NCI-H1105 (cell line): ENCODE measurements at regions not wholly inside any gene's neighbourhood (a gene's known extent, or its start where the extent isn't known, plus 50 kb on each side); places are given as distances from the start of the nearest gene placed in this dataset.
"Not testable (repeated sequence)": the region's sequence is repeated elsewhere in the genome, so short reads cannot be mapped to it uniquely, and the experiment has no call there.

Experiments
- DNase-seq: peaks from one replicate; lab custom pipeline; 2025; lab: John Stamatoyannopoulos, UW

DNA sequence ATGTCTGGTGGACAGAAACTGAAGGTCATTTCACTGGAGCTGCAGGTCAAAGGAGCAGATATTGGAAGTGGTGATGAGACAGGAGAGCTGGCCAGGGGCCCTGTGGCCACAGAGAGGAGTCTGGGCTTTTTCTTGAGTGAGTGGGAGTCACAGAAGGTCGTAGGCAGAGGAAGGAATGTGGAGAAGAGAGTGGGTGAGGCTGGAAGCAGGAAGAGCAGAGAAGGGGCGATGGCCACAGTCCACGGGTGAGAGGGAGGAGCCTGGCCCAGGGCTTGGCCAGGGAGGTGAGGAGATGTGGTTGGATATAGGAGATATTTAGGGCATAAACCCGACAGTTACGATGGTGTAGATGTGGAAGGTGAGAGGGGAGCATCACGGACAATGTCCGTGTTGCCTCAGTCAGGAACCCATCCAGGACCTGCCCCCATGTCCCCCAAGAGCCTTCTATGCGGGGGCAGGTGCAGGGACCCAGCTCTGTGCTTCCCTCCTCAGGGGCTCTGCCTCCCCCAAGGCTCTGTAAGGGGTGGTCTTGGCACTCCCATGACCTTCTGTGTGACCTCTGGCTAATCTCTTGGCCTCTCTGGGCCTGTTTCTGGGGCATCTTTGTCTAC is 150.5 kb upstream of the PTPN1 start:
- DNase-seq: no peak

DNA sequence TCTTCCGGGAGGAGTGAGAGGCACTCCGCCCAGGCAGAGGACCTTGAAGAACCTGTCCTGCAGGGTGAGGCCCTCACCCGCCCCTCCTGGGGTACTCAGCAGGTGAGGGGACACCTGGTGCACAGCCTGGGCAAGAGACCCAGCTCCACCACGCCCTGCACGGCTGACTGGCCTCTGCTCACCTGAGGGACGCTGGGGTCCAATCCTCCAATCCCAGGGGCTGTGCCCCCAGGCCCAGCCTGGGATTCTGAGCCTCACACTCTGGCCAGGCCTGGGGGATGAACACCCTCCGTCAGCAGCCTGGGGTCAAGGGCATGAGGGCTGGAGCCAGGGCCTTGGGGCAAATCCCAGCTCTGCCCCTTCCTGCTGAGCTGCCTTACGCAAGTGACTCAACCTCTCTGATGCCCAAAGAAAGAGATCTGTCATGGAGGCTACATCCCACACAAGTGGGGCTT is 149.9 kb upstream of the PTPN1 start:
- DNase-seq: no peak

DNA sequence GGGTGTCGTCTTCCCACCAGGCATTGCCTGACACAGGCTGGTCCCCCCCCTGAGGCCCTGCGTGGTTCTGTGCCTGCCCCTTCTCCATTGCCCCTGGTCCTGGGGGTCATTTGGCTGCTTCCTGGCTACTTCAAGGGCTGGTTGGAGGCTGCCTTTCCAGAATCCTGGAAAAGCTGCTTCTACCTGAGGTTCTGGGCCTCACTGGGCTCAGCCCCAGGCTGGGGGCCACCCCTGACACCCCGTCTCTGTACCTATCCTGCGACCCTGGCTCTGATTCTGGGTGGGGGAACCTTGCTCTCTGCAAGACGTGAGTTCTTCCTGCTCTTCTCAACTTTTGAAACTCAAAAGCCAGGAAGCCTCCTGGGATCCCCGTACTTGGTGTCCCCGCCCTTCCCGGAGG is 149.3 kb upstream of the PTPN1 start:
- DNase-seq: no peak

DNA sequence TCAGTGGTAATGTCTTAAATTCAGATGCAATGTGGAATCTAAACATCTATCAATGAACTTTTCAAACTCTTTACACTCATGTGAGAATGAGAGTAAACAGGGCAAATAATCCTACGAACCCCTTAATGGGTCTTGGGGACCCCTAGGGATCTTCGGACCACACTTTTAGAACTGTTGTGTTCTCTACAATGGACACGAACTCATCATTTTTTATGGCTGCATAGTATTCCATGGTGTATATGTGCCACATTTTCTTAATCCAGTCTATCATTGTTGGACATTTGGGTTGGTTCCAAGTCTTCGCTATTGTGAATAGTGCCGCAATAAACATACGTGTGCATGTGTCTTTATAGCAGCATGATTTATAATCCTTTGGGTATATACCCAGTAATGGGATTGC is 148.0 kb upstream of the PTPN1 start:
- not testable (repeated sequence) for DNase-seq

DNA sequence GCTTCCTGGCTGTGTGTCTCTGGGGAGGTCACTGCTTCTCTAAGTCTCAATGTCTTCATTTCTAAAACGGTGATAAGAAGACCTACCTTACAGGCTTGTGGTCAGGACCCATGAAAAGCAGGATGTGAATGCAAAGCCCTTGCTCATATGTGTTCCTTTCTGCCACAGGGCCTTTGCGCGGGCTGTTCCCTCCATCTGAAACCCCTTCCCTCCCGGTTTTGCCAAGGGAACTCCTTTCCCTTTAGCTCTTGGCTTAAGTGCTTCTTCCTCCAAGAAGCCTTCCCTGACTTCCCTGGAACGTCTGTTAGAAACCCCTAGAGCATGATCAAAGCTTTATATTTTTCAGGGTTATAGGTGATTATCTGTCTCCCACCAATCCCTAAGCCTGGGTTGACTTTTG is 147.2 kb upstream of the PTPN1 start:
- no peak for DNase-seq

DNA sequence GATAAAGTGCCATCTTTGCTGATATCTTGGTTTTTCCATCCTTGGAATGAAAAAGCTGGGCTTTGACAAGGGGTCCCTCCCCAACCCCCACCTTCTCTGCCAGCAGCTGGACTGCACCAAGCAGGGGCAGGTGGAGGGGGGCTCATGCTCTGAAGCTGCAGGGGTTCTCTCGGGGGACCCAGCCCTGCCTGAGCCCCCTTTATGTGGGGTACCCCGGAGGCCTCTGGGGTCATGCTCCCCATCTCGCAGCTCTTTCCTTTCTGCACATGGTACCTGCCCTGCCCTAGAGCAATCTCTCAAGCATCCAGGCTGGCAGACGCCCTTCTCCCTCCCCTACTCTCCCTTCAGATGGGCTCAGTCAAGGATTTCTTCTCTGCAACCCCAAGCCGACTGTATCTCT is 146.7 kb upstream of the PTPN1 start:
- no peak for DNase-seq

DNA sequence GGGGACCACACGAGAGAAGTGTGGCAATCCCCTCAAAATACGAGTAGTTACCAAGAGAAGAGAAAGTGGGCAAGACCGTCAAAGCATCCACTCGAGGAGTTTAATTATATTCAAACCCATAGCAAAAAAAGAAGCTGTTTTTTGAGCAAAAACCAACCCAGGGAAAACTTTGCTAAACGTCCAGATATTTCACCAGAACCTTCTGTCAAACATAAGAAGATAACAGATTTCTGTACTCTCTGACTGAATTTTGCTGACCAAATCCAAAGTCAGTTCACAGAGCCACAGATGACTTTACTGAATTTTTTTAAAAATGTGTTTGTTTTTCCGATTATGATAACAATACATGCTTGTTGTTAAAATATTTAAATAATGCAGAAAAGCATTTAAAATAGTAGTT is 145.6 kb upstream of the PTPN1 start:
- DNase-seq: no peak

DNA sequence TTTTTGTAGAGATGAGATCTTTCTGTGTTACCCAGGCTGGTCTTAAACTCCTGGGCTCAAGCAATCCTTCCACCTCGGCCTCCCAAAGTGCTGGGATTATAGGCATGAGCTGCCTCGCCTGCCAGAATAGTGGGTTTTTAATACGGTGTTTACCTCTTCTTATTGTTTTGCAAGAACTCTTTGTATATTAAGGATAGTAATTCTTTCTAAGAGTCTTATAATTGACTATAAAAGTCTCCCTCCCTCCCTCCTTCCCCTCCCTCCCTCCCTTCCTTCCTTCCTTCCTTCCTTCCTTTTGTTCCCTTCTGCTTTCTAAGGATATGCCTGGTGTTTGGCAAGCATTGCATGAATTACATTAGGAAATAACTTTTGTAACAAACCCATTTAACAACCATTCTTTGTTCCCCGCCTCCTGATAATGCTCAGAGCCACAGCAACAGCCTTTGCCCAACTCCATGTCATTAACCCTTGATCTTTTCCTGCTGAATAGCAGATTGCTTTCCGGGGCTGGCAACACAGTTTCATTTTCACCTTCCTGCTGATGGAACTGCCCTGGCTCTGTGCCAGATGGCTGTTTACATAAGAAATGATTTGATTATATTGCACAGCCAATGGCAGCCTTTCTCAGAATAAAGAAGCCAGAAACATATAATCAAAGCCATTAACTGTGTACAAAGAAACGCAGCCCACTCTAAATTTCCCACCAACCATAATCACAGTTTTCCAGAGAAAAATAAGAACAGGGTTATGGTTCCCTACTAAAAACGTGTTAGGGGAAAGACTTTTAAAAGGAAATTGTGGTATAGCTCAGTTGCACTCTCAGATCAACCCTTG is 143.7 kb upstream of the PTPN1 start:
- peak; percentile 97 for DNase-seq

DNA sequence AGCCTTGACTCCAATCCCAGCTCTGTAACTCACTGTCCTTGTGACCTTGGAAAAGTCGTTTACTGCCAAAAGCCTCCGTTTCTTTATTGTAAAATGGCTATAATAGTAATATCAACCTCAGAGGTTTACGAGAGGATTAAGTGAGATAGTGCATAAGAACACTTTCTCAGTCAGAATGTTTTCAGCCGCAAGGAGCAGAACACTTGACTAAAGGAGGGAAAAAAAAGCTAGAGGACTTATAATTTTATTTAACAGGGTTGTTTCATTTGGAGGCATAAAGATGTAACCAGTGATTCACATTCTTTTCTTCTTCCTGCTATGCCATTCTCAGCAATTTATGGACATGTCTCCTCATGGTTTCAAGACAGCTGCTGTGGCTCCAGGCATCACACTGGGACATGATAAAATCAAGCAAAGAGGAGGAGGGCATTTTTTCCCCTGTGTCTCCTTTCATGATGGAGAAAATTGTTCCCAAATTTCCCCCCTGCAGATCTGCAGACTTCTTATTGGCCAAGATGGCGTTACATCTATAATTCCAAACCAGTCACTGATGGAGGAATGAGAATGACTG is 143.0 kb upstream of the PTPN1 start:
- no peak for DNase-seq

DNA sequence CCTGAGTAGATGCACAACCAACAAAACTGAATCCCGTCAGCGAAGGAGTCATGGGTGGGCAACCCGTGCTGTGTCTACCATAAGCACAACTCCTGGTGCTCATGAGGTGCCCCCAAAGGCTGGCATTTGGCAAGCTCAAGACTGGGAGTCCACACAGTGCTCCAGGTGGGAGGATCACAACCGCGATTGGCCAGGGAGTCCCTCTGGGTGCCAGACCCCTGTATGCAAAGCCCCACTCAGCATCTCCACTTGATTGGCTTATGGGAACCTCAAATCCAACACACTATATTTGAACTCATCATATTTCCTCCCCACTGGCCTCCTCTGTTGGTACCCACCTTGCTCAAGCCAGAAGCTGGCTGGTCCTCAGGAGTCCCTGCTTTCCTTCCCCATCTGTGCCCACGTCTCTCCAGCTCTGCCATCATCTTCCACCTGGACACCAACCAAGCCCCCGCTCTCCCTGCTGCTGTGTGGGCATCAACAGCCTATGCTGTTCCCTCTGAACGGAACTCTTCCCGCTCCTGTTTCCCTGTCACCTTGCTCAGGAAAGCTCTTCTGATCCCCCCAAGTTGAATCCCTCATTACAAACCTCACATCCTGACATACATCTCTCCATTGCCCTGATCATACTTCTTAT is 142.3 kb upstream of the PTPN1 start:
- no peak for DNase-seq

DNA sequence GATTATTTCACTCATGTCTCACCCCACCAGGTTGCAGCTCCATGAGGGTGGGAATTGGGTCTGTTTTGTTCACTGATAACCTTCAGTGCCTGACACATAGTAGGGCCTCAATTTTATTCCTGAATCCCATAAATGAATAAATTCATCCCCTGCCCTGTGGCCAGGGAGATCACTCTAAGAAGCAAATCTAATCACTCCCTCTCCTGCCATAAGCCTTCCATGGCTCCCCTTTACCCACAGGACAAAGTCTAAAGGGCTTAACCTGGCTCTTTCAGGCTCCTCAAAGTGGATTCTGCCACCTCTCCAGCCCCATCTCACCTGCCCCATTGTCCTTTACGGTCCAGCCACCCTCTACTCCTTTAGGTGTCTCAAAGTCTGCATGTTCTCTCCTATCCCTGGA is 141.8 kb upstream of the PTPN1 start:
- DNase-seq: no peak

DNA sequence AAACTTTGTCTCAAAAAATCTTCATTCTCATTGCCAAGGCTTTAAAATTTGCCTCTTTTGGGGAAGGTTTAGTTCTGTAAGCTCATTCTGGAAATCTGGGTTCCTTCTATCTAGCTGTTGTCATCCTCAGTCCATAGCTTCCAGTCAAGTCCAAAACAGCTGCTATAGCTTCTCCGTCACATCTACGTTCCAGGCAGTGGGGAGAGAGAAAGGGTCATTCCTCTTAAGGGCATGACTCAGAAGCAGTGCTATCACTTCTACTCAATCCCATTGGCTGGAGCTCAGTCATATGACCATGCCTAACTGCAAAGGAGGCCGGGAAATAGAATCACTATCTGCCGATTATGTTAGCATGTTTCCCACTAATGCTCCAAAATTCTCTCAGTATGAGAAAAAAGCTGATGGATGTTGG is 141.4 kb upstream of the PTPN1 start:
- no peak for DNase-seq

DNA sequence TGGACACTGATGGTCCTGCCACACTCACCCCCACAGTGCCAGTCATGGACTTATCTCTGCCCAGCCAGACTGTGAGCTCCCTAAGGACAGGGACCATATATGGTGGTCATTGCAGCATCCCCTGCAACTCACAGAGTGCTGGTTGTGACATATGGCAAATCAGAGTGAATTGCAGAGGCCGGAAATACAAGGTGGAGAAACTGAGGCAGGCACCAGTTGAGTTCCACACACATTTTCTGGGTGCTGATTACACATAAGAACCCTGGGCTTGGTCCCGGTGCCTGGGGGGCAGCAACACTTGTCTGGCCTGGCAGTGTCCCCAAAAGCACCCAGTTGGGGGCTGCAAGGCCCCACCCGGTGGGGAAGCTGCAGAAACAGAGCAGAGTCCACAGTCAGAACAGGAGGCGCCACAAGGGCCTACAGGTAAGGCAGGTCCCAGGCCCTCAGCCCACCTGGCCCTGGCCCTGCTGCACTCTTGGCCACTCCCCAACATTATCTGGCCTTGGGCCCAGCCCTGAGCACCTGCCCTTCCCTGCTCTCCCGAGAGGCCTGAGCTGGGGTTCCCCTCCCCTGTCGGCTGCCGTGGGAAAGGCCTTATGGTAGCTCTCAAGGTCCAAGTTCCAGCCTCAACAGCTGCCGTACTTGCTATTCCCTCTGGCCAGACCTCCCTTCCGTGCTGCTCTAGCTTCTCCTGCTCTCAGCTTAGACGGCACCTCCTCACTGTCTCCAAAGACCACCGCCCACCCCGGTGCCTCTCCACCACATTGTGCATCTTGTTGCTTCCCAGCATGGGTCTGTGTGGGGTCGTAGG is 140.8 kb upstream of the PTPN1 start:
- DNase-seq: peak; percentile 93

DNA sequence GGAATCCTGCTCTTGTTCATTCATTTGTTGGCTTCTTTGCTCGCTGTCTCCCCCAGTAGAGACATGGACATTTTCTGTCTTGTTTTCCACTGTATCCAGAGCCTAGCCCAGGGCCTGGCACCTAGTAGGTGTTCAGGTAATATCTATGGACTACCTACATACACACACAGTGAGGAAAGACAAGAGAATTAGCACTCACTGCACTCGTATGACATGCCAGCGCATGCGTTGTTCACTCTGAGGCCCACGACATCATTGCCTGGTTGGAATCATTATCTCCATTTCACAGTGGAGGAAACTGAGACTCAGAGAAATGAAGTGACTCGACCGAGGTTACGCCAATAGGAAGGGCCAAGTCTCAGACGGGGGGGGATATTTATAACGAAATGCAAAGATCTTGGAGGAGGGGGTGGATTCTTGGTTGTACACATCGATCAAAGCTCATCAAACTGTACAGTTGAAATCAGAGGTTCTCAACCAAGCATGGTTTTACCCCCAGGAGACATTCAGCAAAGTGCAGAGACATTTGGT is 140.1 kb upstream of the PTPN1 start:
- no peak for DNase-seq

DNA sequence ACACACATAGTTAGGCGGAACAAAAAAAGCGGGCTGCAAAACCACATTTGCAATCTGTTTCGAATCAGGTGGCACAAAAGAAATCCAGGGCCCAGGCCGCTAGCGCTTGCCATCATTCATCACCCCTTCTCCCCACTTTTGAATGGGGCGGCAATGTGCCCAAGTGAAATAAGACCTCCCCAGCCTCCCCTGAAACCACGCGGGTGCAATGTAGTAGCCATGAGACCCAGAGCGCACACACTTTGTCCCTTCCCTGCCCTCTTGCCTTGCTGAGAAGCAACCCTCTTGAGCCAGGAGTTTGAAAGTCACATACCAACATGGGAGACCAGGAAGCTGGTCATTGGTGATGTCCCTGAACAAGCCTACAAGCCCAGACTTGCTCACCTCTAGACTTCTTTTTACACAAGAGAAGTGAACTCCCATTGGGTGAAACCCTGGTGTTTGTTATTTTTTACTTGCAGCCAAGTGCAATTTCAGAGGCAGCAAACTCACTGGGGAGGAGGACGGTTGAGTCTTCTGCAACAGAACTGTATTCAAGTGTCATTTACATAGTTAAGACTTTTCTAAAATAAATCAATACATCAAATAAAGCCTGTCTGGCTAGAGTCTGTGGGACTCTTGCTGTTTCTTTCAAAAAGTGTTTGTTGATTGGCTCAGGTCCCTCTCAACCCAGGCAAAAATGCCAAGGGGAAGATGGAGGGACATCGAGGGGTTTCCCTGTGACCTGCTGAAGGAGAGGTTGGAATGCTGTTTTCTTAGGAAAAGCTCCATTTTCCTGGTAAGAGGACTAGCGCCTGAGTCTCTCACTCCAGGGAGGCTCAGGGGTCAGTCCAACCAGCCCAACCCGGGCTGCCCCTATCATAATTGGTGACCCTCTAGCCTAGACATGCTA is 138.1 kb upstream of the PTPN1 start:
- DNase-seq: peak; percentile 23

DNA sequence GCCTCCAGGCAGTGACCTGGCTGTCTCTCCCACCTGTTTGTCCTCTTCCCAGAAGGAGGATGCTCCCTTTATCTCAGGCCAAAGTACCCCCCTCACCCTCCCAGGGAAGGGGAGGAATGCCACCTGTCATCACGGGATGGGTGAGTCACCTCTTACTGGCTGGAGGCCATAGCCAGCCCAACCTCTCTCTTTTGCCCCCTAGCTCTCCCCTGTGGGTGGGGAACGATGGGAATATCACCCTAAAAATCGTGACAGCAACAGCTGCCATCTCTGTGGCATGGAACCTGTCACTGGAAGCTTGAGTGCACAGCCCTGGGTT is 137.5 kb upstream of the PTPN1 start:
- DNase-seq: no peak

DNA sequence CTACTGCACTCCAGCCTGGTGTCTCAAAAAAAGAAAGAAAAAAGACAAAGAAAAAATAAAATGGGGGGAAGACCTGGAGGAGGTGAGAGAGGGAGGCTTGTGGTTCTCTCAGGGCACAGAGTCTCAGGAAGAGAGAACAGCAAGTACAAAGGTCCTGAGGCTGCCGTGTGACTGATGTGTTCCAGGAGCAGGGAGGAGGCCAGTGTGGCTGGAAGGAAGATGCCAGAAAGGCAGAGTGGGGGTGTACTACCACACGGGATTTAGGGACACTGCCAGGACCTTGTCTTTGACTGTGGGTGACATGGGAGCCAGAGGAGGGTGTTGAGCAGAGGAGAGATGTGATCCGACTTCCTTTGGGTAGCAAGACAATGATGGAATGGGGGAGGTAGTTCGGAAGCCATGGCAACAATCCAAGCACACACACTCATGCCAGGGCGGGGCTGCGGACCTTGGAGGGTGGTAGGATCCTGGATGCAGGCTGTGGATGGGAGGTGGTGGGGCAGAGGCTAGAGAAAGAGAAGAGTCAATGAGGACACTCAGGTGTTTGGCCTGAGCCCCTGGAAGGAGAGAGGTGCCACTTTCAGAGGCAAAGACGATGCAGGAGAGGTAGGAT is 136.4 kb upstream of the PTPN1 start:
- no peak for DNase-seq

DNA sequence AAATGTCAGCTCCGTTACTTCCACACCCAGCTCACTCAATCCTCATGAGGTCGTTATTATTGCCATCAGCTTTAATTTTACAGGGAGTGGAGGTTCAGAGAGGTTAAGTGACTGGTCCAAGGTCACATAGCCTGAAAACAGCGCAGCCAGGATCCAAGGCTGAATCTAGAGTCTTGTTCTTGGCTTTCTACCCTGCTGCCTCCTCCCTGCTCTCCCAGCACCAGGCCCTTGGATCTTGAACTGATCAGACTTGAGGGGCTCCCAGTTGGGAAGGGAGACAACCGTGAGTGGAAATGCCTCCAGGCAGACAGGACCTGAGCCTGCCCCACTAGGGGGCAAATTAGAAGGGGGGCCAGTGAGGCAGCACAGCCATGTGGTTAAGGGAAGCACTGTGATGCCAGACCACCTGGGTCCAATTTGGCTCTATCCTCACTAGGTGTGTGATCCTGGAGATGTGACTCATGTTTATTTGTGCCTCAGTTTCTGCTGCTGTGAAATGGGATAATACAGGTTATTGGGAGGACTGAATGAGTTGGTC is 135.6 kb upstream of the PTPN1 start:
- DNase-seq: no peak

DNA sequence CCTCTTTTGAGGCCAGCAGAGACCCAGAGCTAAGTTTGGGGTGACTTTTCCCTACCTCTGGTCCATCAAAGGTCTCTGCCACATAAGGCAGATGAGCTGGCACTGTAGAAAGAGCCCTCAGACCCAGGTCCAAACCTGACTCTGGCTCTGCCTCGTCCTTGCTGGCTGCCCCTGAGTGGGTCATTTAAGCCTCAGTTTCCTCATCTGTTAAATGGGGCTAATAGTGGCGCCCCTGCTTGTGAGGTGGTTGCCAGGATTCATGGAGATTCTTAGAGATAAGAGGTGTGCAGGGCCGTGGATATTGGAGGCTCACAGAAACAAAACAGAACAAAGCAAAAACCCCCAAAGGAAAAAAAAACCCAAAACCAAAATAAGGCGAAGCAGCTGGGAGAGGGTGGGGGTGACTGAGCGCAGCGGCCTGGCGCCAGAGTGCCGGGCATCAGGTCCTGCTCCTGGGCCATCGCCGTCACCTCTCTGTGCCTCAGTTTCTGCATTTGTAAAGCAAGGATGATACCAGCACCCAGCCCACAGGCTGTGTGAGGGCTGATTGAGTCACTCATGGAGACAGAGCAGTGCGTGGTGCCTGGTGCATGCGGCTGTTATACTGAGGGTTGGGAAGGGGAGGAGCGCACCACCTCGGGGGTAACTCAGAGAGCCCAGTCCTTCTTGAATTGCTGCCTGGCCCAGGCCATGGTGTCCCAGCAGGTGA is 133.8 kb upstream of the PTPN1 start:
- DNase-seq: no peak
